Osteocyte (in vitro differentiated cells): ENCODE measurements at regions not wholly inside any gene's neighbourhood (a gene's known extent, or its start where the extent isn't known, plus 50 kb on each side); places are given as distances from the start of the nearest gene placed in this dataset.
"Not testable (repeated sequence)": the region's sequence is repeated elsewhere in the genome, so short reads cannot be mapped to it uniquely, and the experiment has no call there.

ENCODE experiments used
- DNase-seq: peaks from one replicate; pipeline ENCODE4 v3.0.0; 2021; ENCODE audit warnings: mixed read lengths; ENCODE audit not compliant: unreplicated experiment; ENCODE audit errors: extremely low spot score
- H3K27ac Mint-ChIP-seq: one replicate; pipeline ENCODE4 v1.8.0; 2021; ENCODE audit warnings: mild to moderate bottlenecking, mixed read lengths; ENCODE audit not compliant: unreplicated experiment
- H3K27me3 Mint-ChIP-seq: one replicate; pipeline ENCODE4 v1.8.0; 2021; ENCODE audit warnings: mixed read lengths; ENCODE audit not compliant: unreplicated experiment
- H3K36me3 Mint-ChIP-seq: one replicate; pipeline ENCODE4 v1.8.0; 2021; ENCODE audit warnings: mixed read lengths; ENCODE audit not compliant: unreplicated experiment
- H3K4me1 Mint-ChIP-seq: one replicate; pipeline ENCODE4 v1.8.0; 2021; ENCODE audit warnings: mixed read lengths; ENCODE audit not compliant: unreplicated experiment
- H3K4me3 Mint-ChIP-seq: one replicate; pipeline ENCODE4 v1.8.0; 2021; ENCODE audit warnings: mild to moderate bottlenecking, moderate library complexity, mixed read lengths; ENCODE audit not compliant: unreplicated experiment
- H3K9me3 Mint-ChIP-seq: one replicate; pipeline ENCODE4 v1.8.0; 2021; ENCODE audit warnings: mixed read lengths; ENCODE audit not compliant: unreplicated experiment
- TF ChIP-seq, protein P1 (sequence below): fragments of 200-600 bp; sonication (generic); IDR thresholded peaks from 2 replicates; pipeline ENCODE4 v1.5.0; 2021; ENCODE audit warnings: antibody characterized with exemption, mild to moderate bottlenecking, moderate library complexity

DNA sequence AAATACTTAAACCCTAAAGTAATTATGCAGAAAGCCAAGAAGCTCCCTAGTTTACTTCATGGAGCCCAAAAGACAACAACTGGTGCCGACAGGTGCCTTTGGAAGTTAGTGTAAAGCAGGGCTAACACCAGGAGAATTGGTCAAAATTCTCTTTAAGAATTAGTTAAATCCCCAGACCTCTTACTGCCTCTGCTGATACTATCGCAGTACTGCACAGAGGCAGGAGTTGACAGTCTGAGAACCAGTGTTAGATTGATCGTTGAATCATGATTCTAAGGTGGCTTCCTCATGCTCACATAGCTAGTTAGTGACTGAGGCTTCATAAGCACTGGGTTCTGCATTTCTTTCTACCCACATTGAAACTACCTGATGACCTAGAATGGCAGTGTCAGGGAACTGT is 445.0 kb downstream of the XIRP2 start:
- Mint-ChIP-seq H3K4me1 (no peaks in the 10 kb centered on the region), H3K36me3 (no peaks in the 10 kb centered on the region), H3K27me3 (no peaks in the 10 kb centered on the region), H3K27ac (no peak overlapping the region), H3K9me3 (no peaks in the 10 kb centered on the region), H3K4me3 (no peak overlapping the region)
- TF ChIP-seq, protein P1, sequence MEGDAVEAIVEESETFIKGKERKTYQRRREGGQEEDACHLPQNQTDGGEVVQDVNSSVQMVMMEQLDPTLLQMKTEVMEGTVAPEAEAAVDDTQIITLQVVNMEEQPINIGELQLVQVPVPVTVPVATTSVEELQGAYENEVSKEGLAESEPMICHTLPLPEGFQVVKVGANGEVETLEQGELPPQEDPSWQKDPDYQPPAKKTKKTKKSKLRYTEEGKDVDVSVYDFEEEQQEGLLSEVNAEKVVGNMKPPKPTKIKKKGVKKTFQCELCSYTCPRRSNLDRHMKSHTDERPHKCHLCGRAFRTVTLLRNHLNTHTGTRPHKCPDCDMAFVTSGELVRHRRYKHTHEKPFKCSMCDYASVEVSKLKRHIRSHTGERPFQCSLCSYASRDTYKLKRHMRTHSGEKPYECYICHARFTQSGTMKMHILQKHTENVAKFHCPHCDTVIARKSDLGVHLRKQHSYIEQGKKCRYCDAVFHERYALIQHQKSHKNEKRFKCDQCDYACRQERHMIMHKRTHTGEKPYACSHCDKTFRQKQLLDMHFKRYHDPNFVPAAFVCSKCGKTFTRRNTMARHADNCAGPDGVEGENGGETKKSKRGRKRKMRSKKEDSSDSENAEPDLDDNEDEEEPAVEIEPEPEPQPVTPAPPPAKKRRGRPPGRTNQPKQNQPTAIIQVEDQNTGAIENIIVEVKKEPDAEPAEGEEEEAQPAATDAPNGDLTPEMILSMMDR, result no peak
- DNase-seq, result no peak

DNA sequence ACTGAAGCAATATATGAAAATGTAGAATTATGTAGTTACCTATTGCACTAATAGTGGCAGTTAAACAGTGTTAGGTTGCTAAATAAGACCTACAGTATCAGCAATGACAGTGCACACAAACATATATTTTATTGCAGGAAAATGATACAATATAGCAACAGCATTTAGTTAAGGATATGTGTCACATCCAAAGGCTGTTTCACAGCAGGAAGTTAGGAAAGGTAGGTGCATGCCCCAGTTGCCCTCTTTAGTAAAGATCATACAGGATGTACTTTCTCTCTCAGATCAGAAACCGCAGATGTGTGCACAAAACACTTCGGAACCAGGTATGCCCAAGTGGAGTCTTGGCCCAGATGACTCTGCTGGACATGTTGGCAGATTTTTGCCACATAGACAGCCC is 444.1 kb downstream of the XIRP2 start:
- Mint-ChIP-seq H3K4me3 (no peak overlapping the region), H3K27me3 (no peaks in the 10 kb centered on the region), H3K4me1 (no peaks in the 10 kb centered on the region), H3K27ac (no peak overlapping the region), H3K36me3 (no peaks in the 10 kb centered on the region), H3K9me3 (no peaks in the 10 kb centered on the region)
- no peak for DNase-seq
- TF ChIP-seq, protein P1, result no peak

DNA sequence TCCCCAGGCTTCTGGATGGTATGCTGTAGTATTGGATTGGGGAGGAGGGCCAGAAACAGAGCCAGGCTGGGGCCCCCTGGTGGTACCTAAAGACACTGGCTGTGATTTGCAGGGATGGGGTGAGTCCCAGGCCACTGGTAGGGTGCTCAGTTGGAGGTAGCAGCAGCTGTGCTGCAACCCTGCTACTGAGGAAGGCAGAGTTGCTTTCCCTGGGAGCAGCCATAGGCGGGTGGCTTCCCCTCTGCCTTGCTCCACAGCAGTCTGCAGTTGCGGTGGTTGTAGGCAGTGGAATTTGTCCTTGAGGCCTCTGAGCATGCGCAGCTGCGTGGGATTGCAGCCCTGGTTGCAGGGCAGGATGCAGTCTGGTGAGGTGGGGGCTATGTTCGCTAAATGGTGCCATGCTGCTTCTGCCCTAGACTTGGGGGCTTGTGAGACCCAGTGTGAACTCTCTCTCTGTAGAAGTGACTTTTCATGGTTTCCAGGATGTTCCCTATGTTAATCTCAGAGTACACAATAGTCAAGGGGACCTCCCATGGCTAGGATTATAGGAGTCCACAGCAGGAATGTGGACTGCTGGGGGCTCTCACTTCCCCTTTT is 443.5 kb downstream of the XIRP2 start:
- TF ChIP-seq, protein P1, result no peak
- no peaks in the 10 kb centered on the region for H3K9me3 Mint-ChIP-seq
- H3K36me3 Mint-ChIP-seq, result no peaks in the 10 kb centered on the region
- DNase-seq, result no peak
- H3K4me3 Mint-ChIP-seq, result no peak overlapping the region
- H3K27ac Mint-ChIP-seq, result no peak overlapping the region
- H3K27me3 Mint-ChIP-seq, result no peaks in the 10 kb centered on the region
- no peaks in the 10 kb centered on the region for H3K4me1 Mint-ChIP-seq

DNA sequence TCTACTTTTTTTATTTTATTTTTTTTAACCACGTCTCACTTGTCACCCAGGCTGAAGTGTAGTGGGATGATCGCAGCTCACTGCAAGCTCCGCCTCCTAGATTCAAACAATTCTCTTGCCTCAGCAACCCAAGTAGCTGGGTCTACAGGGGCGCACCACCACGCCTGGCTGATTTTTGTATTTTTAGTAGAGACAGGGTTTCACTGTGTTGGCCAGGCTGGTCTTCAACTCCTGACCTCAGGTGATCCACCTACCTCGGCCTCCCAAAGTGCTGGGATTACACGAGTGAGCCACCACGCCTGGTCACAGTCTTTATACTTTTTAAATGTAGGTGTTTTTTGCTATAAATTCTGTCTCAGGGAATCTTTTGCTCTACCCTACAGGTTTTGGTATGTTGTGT is 440.5 kb downstream of the XIRP2 start:
- H3K27me3 Mint-ChIP-seq, DNase-seq, H3K4me1 Mint-ChIP-seq, H3K27ac Mint-ChIP-seq, H3K9me3 Mint-ChIP-seq, H3K4me3 Mint-ChIP-seq, H3K36me3 Mint-ChIP-seq: not testable (repeated sequence)

DNA sequence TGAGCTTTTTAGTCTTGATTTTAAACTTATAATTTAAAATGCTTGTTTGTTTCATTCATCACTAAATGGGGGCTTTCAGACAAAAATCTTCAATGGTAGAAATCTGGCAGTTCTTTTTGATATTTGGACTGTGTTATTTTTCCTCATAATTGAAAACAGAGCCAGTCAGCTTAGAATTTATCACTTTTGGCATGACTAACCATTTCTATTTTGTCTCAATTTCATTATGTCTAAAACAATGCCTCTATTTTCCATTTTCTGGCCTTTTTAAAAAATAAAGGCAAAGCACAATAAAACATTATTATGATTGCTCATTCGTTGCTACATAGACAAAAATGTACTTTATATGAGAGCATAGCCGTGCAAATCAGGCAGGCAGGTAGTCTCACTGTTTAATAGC is 434.5 kb downstream of the XIRP2 start:
- Mint-ChIP-seq H3K36me3 (no peaks in the 10 kb centered on the region), H3K9me3 (peaks cover 3% of the 10 kb centered on the region), H3K27me3 (no peaks in the 10 kb centered on the region), H3K4me1 (no peaks in the 10 kb centered on the region), H3K27ac (no peak overlapping the region), H3K4me3 (no peak overlapping the region)
- TF ChIP-seq, protein P1, result no peak
- DNase-seq, result no peak

DNA sequence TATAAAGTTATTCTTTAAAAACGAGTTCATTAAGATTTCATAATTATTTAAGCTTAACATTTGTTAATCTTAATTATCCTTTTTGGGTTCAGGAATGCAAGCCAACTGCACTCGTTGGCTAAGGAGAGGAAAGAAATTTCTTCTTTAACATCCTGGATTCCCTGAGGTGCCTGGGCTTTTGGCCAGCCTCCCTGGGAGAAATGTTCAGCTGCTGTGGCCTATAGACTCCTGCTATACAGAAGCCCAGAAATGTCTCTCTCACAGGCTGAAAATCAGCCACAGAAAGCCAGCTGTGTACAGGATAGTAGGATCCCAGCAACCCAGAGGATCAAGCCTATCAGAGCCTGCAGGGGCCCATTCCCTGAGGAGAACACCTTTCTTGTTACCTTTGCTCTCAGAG is 430.3 kb downstream of the XIRP2 start:
- H3K9me3 Mint-ChIP-seq, result peaks cover 3% of the 10 kb centered on the region
- H3K27me3 Mint-ChIP-seq, result no peaks in the 10 kb centered on the region
- H3K36me3 Mint-ChIP-seq, result no peaks in the 10 kb centered on the region
- TF ChIP-seq, protein P1, result no peak
- no peak for DNase-seq
- H3K4me3 Mint-ChIP-seq, result no peak overlapping the region
- no peak overlapping the region for H3K27ac Mint-ChIP-seq
- H3K4me1 Mint-ChIP-seq, result no peaks in the 10 kb centered on the region
